GM12878 (cell line): ENCODE measurements at regions not wholly inside any gene's neighbourhood (a gene's known extent, or its start where the extent isn't known, plus 50 kb on each side); places are given as distances from the start of the nearest gene placed in this dataset.

ENCODE experiments used
- ATAC-seq: fragments of 200-7000 bp; cut with Tn5 transposase; 3 replicates; pipeline ENCODE4 v1.9.1; 2020; ENCODE audit warnings: mild to moderate bottlenecking, moderate library complexity
- BruUV-seq: library from RNA; stranded (reverse); fragments of 400-500 nt; replicated peaks from 2 replicates; lab custom pipeline; 2021; lab: Mats Ljungman, UMichigan
- CTCF ChIA-PET: fragments of 300-600 bp; sonication (Branson Sonifier 250); formaldehyde crosslinking; extraction: SDS; loops from one replicate; lab custom pipeline; 2021; ENCODE audit warnings: inconsistent platforms; lab: Yijun Ruan, JAX
- POLR2A ChIA-PET: fragments of 350-600 bp; formaldehyde crosslinking; extraction: SDS; loops from one replicate; lab custom pipeline; 2021; ENCODE audit warnings: inconsistent platforms; lab: Charles Lee
- RAD21 ChIA-PET: fragments of 300-600 bp; sonication (Branson Sonifier 250); formaldehyde crosslinking; loops from one replicate; lab custom pipeline; 2023; ENCODE audit warnings: antibody characterized with exemption; ENCODE audit not compliant: unreplicated experiment; lab: Charles Lee
- SMC1A ChIA-PET: fragments of 300-600 bp; sonication (Branson Sonifier 250); formaldehyde crosslinking; loops from one replicate; lab custom pipeline; 2023; ENCODE audit not compliant: unreplicated experiment, uncharacterized antibody; lab: Charles Lee
- DNase-seq: peaks from one replicate; pipeline ENCODE4 v3.0.0-alpha.2; 2011; ENCODE audit warnings: low read depth, low spot score
- FAIRE-seq: peaks from 3 replicates; lab custom pipeline; 2011; peaks lifted over from hg19 to GRCh38; lab: Jason Lieb, UNC
- H2AFZ ChIP-seq: 2 replicates; pipeline ENCODE4 v1.6.0; 2011; ENCODE audit warnings: low read depth, low read length, control low read depth; ENCODE audit not compliant: control insufficient read depth
- H3K27ac ChIP-seq: 2 replicates; pipeline ENCODE4 v1.5.1; 2011; ENCODE audit warnings: control low read depth; ENCODE audit not compliant: control insufficient read depth, insufficient read depth
- H3K27me3 ChIP-seq, 2 experiments: replicated peaks in 1 of 2; 2 replicates each; pipeline versions ENCODE4 v1.6.0 to v1.6.1; 2011; ENCODE audit warnings: low read length in 1 of 2; ENCODE audit not compliant: control insufficient read depth in 2 of 2, insufficient read depth in 2 of 2
- H3K36me3 ChIP-seq, 2 experiments: 2 replicates each; pipeline ENCODE4 v1.5.1; 2011; ENCODE audit warnings: low read length in 1 of 2; ENCODE audit not compliant: control insufficient read depth in 2 of 2, insufficient read depth in 2 of 2
- H3K4me1 ChIP-seq: 2 replicates; pipeline ENCODE4 v1.6.1; 2011; ENCODE audit warnings: mild to moderate bottlenecking, low read length, moderate library complexity, mixed read lengths; ENCODE audit not compliant: control insufficient read depth, insufficient read depth
- H3K4me2 ChIP-seq: 2 replicates; pipeline ENCODE4 v1.6.0; 2011; ENCODE audit warnings: control low read depth; ENCODE audit not compliant: control insufficient read depth, insufficient read depth
- H3K4me3 ChIP-seq: fragments of 200-600 bp; sonication (generic); 2 replicates; pipeline ENCODE4 v1.5.1; 2016
- H3K79me2 ChIP-seq: 2 replicates; pipeline ENCODE4 v1.6.0; 2011; ENCODE audit warnings: low read length; ENCODE audit not compliant: control insufficient read depth, insufficient read depth
- H3K9ac ChIP-seq: 2 replicates; pipeline ENCODE4 v1.8.0; 2011; ENCODE audit warnings: low read length, control low read depth, mixed read lengths; ENCODE audit not compliant: control insufficient read depth, insufficient read depth
- H3K9me3 ChIP-seq: replicated peaks from 3 replicates; pipeline ENCODE4 v1.5.1; 2011; ENCODE audit warnings: mild to moderate bottlenecking, low read length; ENCODE audit not compliant: control insufficient read depth, insufficient read depth
- H4K20me1 ChIP-seq: 2 replicates; pipeline ENCODE4 v1.6.0; 2011; ENCODE audit not compliant: control insufficient read depth, insufficient read depth
- CHD4 ChIP-seq: fragments of 200-600 bp; sonication (generic); IDR thresholded peaks from 2 replicates; pipeline ENCODE4 v1.6.1; 2016; ENCODE audit warnings: mild to moderate bottlenecking
- ETV6 ChIP-seq, 2 experiments: fragments of 450-650 bp in 1 of 2; IDR thresholded peaks in 1 of 2; conservative IDR thresholded peaks in 1 of 2; 2 replicates each; pipeline ENCODE4 v1.6.1; 2014; ENCODE audit warnings: antibody characterized with exemption in 1 of 2, borderline replicate concordance in 1 of 2, low read depth in 1 of 2, mild to moderate bottlenecking in 1 of 2, moderate library complexity in 1 of 2
- GATAD2B ChIP-seq: fragments of 450-650 bp; conservative IDR thresholded peaks from 2 replicates; pipeline ENCODE4 v1.6.1; 2017; ENCODE audit warnings: low read depth, mild to moderate bottlenecking, moderate library complexity
- JUNB ChIP-seq: IDR thresholded peaks from 2 replicates; pipeline ENCODE4 v1.6.1; 2016; ENCODE audit warnings: antibody characterized with exemption, mild to moderate bottlenecking
- MEF2A ChIP-seq: IDR thresholded peaks from 2 replicates; pipeline ENCODE4 v1.6.1; 2011; ENCODE audit warnings: low read depth, mild to moderate bottlenecking, low read length, moderate library complexity; ENCODE audit not compliant: insufficient read depth
- MYB ChIP-seq: fragments of 150-350 bp; IDR thresholded peaks from 2 replicates; pipeline ENCODE4 v1.6.1; 2014; ENCODE audit warnings: mild to moderate bottlenecking, low read depth, low read length, borderline replicate concordance
- NFXL1 ChIP-seq: fragments of 450-650 bp; IDR thresholded peaks from 2 replicates; pipeline ENCODE4 v1.6.1; 2017; ENCODE audit warnings: antibody characterized with exemption, mild to moderate bottlenecking, borderline replicate concordance
- NFYB ChIP-seq: IDR thresholded peaks from 2 replicates; pipeline ENCODE4 v1.6.1; 2011; ENCODE audit warnings: low read depth, mild to moderate bottlenecking, low read length, improper control_type of control experiment, moderate library complexity; ENCODE audit not compliant: insufficient read depth
- POLR2A ChIP-seq: IDR thresholded peaks from 2 replicates; pipeline ENCODE4 v1.6.1; 2011; ENCODE audit warnings: low read depth, mild to moderate bottlenecking, low read length
- TBL1XR1 ChIP-seq: IDR thresholded peaks from 2 replicates; pipeline ENCODE4 v1.6.1; 2012; ENCODE audit warnings: low read depth, low read length, improper control_type of control experiment
- USF1 ChIP-seq: IDR thresholded peaks from 2 replicates; pipeline ENCODE4 v1.6.1; 2011; ENCODE audit warnings: borderline replicate concordance, low read depth, mild to moderate bottlenecking, moderate library complexity, mixed read lengths, low read length; ENCODE audit not compliant: insufficient read depth; ENCODE audit errors: extremely low read length
- ZNF622 ChIP-seq: fragments of 450-650 bp; IDR thresholded peaks from 2 replicates; pipeline ENCODE4 v1.6.1; 2017; ENCODE audit warnings: mild to moderate bottlenecking, inconsistent platforms
- WGBS: methylation state at CpG from one replicate; pipeline ENCODE4 v1.1.6; 2016; ENCODE audit warnings: low lambda C conversion rate; ENCODE audit not compliant: insufficient replicate concordance, insufficient coverage; ENCODE audit errors: missing lambda C conversion rate; 5-methylcytosine and 5-hydroxymethylcytosine counted together
- in situ Hi-C: fragments of 300-500 bp; cut with MboI; formaldehyde crosslinking; loops from 9 replicates; pipeline ENCODE4 v1.14.3; 2018; ENCODE audit warnings: mixed read lengths
- intact Hi-C: fragments of 100-400 bp; cut with micrococcal nuclease; formaldehyde crosslinking; loops from one replicate; pipeline ENCODE4 v1.14.2; 2022; ENCODE audit not compliant: unreplicated experiment
- TF ChIP-seq, protein P1 (sequence below): fragments of 450-650 bp; IDR thresholded peaks from 2 replicates; pipeline ENCODE4 v1.6.1; 2017; ENCODE audit warnings: mild to moderate bottlenecking, low read depth, inconsistent platforms; ENCODE audit not compliant: poor library complexity, severe bottlenecking

DNA sequence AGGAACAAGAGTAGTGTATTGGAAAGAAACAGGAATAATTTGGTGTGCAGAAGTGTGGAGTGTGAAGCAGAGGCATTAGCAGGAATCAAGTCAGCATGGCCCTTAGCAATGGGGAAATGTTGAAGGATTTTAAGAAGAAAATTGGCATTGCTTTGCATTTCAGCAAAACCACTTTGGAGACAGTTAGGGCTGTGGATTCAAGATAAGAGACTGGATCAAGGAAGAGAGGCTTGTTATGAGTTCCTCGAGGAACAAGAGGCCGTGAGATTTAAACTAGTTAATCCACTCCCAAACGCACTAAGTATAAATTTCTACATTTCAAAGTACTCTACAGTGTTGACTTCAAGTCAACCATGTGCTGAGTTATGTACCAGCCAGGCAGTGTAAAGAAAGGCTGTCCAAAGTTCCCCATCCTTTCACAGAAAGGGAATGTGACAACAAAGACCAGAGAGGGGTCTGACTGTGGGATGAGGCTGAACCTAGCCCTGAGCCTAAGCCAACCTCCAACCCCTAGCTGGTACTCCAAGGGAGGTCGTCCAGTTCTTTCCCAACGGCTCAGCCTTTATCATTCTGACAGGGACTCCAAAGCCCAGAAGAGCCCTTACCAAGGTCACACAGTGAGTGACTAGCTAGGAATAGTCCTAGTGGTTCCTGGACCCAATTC lies 91.2 kb upstream of the BMP4 start:
- Histone ChIP-seq H3K79me2 (no peaks in the 10 kb centered on the region), H3K36me3 (no peaks in the 10 kb centered on the region), H3K9ac (no peak overlapping the region), H2AFZ (no peak overlapping the region), H4K20me1 (no peaks in the 10 kb centered on the region), H3K4me1 (no peaks in the 10 kb centered on the region; the same call in 1 of the 2 replicates), H3K27me3 (no peaks in the 10 kb centered on the region), H3K4me3 (no peak overlapping the region), H3K27ac (no peak overlapping the region), H3K9me3 (no peaks in the 10 kb centered on the region; the same call in 2 of the 3 replicates), H3K4me2 (no peak overlapping the region)
- no peak for FAIRE-seq
- no peak for ATAC-seq
- ChIA-PET CTCF (no interaction called here), POLR2A (interaction anchor here (0.7 kb wide), 1 partner anchor 938 kb away, joined by 6 read pairs; no protein-coding TSS in a partner anchor), SMC1A (interaction anchor here (1.3 kb wide), 1 partner anchor 164 kb away, joined by 3 read pairs; no protein-coding TSS in a partner anchor), RAD21 (no interaction called here)
- no TSS peak for BruUV-seq
- intact Hi-C loops: no loop called here
- in situ Hi-C loops: no loop called here
- TF ChIP-seq ETV6 (conservative IDR thresholded peaks at IDR 0.05 in 1 of 2, IDR thresholded peaks at IDR 0.05 in 1 of 2; ENCODE audit: borderline replicate concordance in 1 of 2, low read depth in 1 of 2) (no peak), GATAD2B (no peak), USF1 (no peak), MYB (no peak), POLR2A (no peak), JUNB (no peak), NFXL1 (no peak), NFYB (no peak), CHD4 (no peak), TBL1XR1 (no peak), MEF2A (no peak), ZNF622 (no peak)
- TF ChIP-seq, protein P1, sequence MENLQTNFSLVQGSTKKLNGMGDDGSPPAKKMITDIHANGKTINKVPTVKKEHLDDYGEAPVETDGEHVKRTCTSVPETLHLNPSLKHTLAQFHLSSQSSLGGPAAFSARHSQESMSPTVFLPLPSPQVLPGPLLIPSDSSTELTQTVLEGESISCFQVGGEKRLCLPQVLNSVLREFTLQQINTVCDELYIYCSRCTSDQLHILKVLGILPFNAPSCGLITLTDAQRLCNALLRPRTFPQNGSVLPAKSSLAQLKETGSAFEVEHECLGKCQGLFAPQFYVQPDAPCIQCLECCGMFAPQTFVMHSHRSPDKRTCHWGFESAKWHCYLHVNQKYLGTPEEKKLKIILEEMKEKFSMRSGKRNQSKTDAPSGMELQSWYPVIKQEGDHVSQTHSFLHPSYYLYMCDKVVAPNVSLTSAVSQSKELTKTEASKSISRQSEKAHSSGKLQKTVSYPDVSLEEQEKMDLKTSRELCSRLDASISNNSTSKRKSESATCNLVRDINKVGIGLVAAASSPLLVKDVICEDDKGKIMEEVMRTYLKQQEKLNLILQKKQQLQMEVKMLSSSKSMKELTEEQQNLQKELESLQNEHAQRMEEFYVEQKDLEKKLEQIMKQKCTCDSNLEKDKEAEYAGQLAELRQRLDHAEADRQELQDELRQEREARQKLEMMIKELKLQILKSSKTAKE: no peak
- no peak for DNase-seq
- 44% methylated on average over 5 of the region's 5 CpGs for WGBS
